Esophagus mucosa (tissue), 1 donor: ENCODE measurements at regions not wholly inside any gene's neighbourhood (a gene's known extent, or its start where the extent isn't known, plus 50 kb on each side); places are given as distances from the start of the nearest gene placed in this dataset.
"Not testable (repeated sequence)": the region's sequence is repeated elsewhere in the genome, so short reads cannot be mapped to it uniquely, and the experiment has no call there.

ENCODE experiments used
- ATAC-seq: fragments of 200-7000 bp; cut with Tn5 transposase; one replicate; pipeline ENCODE4 v1.9.1; 2020
- donor health status: DM: yes; HTN: yes; CAD: no.

- no peak for ATAC-seq
These were observed 75.3 kb upstream of the TGFBR2 start for GRCh38 chr3:30531017-30531570.

GRCh38 chr3:30535525-30535924 is 70.9 kb upstream of the TGFBR2 start:
- ATAC-seq, result no peak

GRCh38 chr3:30538791-30539190 is 67.6 kb upstream of the TGFBR2 start:
- ATAC-seq, result peak; percentile 57

- peak; percentile 57 for ATAC-seq
These were observed 67.2 kb upstream of the TGFBR2 start for GRCh38 chr3:30539206-30539605.

GRCh38 chr3:30539772-30540171 is 66.6 kb upstream of the TGFBR2 start:
- no peak for ATAC-seq

GRCh38 chr3:30541156-30541555 is 65.2 kb upstream of the TGFBR2 start:
- ATAC-seq, result not testable (repeated sequence)

- ATAC-seq, result no peak
These were observed 63.5 kb upstream of the TGFBR2 start for GRCh38 chr3:30542897-30543296.

GRCh38 chr3:30544812-30545211 is 61.6 kb upstream of the TGFBR2 start:
- ATAC-seq, result peak; percentile 26

GRCh38 chr3:30546934-30547333 is 59.5 kb upstream of the TGFBR2 start:
- ATAC-seq, result no peak

GRCh38 chr3:30547716-30548115 is 58.7 kb upstream of the TGFBR2 start:
- no peak for ATAC-seq

GRCh38 chr3:30548600-30548999 is 57.8 kb upstream of the TGFBR2 start:
- ATAC-seq, result peak; percentile 64

GRCh38 chr3:30549600-30549999 is 56.8 kb upstream of the TGFBR2 start:
- no peak for ATAC-seq

- ATAC-seq, result no peak
These were observed 56.2 kb upstream of the TGFBR2 start for GRCh38 chr3:30550246-30550645.

GRCh38 chr3:30551266-30551665 is 55.1 kb upstream of the TGFBR2 start:
- ATAC-seq, result no peak

GRCh38 chr3:30551927-30552326 is 54.5 kb upstream of the TGFBR2 start:
- no peak for ATAC-seq

GRCh38 chr3:30553641-30554316 is 52.6 kb upstream of the TGFBR2 start:
- no peak for ATAC-seq

- no peak for ATAC-seq
These were observed 52.1 kb upstream of the TGFBR2 start for GRCh38 chr3:30554317-30554690.

GRCh38 chr3:30555968-30556367 is 50.4 kb upstream of the TGFBR2 start:
- ATAC-seq, result no peak
